Osteocyte (in vitro differentiated cells): ENCODE measurements at regions not wholly inside any gene's neighbourhood (a gene's known extent, or its start where the extent isn't known, plus 50 kb on each side); places are given as distances from the start of the nearest gene placed in this dataset.
A peak's percentile ranks its signal among the peaks of the same experiment; 100 is the strongest.

Source experiments
- DNase-seq: peaks from one replicate; pipeline ENCODE4 v3.0.0; 2021; ENCODE audit warnings: mixed read lengths; ENCODE audit not compliant: unreplicated experiment; ENCODE audit errors: extremely low spot score
- H3K27ac Mint-ChIP-seq: one replicate; pipeline ENCODE4 v1.8.0; 2021; ENCODE audit warnings: mild to moderate bottlenecking, mixed read lengths; ENCODE audit not compliant: unreplicated experiment
- H3K27me3 Mint-ChIP-seq: one replicate; pipeline ENCODE4 v1.8.0; 2021; ENCODE audit warnings: mixed read lengths; ENCODE audit not compliant: unreplicated experiment
- H3K36me3 Mint-ChIP-seq: one replicate; pipeline ENCODE4 v1.8.0; 2021; ENCODE audit warnings: mixed read lengths; ENCODE audit not compliant: unreplicated experiment
- H3K4me1 Mint-ChIP-seq: one replicate; pipeline ENCODE4 v1.8.0; 2021; ENCODE audit warnings: mixed read lengths; ENCODE audit not compliant: unreplicated experiment
- H3K4me3 Mint-ChIP-seq: one replicate; pipeline ENCODE4 v1.8.0; 2021; ENCODE audit warnings: mild to moderate bottlenecking, moderate library complexity, mixed read lengths; ENCODE audit not compliant: unreplicated experiment
- H3K9me3 Mint-ChIP-seq: one replicate; pipeline ENCODE4 v1.8.0; 2021; ENCODE audit warnings: mixed read lengths; ENCODE audit not compliant: unreplicated experiment
- CTCF ChIP-seq: fragments of 200-600 bp; sonication (generic); IDR thresholded peaks from 2 replicates; pipeline ENCODE4 v1.5.0; 2021; ENCODE audit warnings: antibody characterized with exemption, mild to moderate bottlenecking, moderate library complexity

GRCh38 chr1:232579958-232580941 is 49.7 kb downstream of the SIPA1L2 start:
- no peak for DNase-seq
- no peak overlapping the region for H3K4me3 Mint-ChIP-seq
- peaks cover 8% of the 10 kb centered on the region for H3K4me1 Mint-ChIP-seq
- H3K36me3 Mint-ChIP-seq = peaks cover 2% of the 10 kb centered on the region
- no peaks in the 10 kb centered on the region for H3K27me3 Mint-ChIP-seq
- H3K9me3 Mint-ChIP-seq = no peaks in the 10 kb centered on the region
- TF ChIP-seq CTCF = no peak
- H3K27ac Mint-ChIP-seq = no peak overlapping the region

DNA sequence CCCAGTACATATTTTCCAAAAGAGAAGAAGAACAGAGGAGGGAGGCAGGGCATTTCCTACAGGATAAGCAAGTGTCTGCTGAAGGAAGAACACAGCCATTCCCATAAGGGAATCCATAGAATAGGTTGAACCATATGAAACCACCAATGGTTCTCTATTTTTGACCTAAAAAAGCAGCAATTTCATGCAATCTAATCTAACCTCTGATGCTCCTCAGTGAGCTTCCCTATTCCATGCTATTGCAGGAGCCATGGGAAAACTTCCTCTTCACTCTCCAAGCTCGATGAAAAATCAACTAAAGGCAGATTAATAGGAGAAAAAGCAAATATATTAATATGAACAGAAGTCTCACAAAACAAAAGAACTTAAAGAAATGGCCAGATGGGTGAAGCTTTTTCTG is 50.5 kb downstream of the SIPA1L2 start:
- H3K36me3 Mint-ChIP-seq = peaks cover 2% of the 10 kb centered on the region
- no peaks in the 10 kb centered on the region for H3K9me3 Mint-ChIP-seq
- no peak overlapping the region for H3K27ac Mint-ChIP-seq
- H3K4me3 Mint-ChIP-seq = no peak overlapping the region
- no peak for TF ChIP-seq CTCF
- peaks cover 16% of the 10 kb centered on the region for H3K4me1 Mint-ChIP-seq
- no peaks in the 10 kb centered on the region for H3K27me3 Mint-ChIP-seq
- no peak for DNase-seq

DNA sequence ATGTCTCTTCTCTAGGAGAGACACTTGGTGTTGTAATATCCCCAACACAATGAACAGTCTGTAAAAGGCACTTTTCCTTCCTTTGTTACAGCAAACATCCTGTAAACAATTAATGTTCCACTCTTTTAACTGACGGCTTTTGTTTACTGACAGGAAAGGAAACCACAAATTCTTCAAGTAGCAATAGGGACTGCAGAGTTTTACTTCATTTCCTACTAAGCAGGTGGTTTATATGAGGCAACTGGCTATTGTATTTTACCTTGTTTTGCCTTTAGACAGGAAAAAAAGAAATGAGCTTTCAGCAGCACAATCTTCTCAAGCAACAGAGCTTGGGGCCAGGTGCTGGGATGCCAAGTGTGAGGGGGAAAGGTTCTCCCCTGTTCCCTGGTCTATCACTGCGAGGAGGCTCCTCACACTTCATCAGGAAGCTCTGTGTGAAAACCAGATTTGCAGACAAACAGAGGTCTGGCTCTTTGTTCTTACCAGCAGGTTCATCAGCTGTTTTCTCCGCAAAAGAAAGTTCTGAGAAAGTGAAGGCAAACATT is 51.2 kb downstream of the SIPA1L2 start:
- no peak for DNase-seq
- Mint-ChIP-seq H3K9me3 (no peaks in the 10 kb centered on the region), H3K27ac (no peak overlapping the region), H3K4me1 (peaks cover 21% of the 10 kb centered on the region), H3K36me3 (peaks cover 2% of the 10 kb centered on the region), H3K27me3 (no peaks in the 10 kb centered on the region), H3K4me3 (no peak overlapping the region)
- TF ChIP-seq CTCF = no peak

DNA sequence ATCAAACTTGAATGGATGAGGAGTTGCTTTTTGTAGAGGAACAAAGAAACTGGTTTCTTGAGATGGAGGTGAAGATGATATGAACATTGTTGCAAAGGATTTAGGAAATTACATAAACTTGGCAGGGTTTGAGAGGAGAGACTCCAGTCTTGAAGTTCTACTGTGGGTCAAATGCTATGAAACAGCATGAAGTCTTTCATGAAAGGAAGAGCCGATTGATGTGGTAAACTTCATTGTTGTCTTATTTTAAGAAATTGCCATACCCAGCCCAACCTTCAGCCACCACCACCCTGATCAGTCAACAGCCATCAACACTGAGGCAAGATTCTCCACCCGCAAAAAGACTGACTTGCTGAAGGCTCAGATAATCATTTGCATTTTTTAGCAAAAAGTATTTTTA is 52.2 kb downstream of the SIPA1L2 start:
- H3K27me3 Mint-ChIP-seq = no peaks in the 10 kb centered on the region
- peaks cover 2% of the 10 kb centered on the region for H3K36me3 Mint-ChIP-seq
- no peak for TF ChIP-seq CTCF
- H3K4me3 Mint-ChIP-seq = no peak overlapping the region
- no peaks in the 10 kb centered on the region for H3K9me3 Mint-ChIP-seq
- peaks cover 23% of the 10 kb centered on the region for H3K4me1 Mint-ChIP-seq
- no peak overlapping the region for H3K27ac Mint-ChIP-seq
- DNase-seq = no peak

- Mint-ChIP-seq H3K4me3 (no peak overlapping the region), H3K9me3 (no peaks in the 10 kb centered on the region), H3K27me3 (no peaks in the 10 kb centered on the region), H3K4me1 (peaks cover 23% of the 10 kb centered on the region), H3K27ac (peak overlapping the region; percentile 37), H3K36me3 (no peaks in the 10 kb centered on the region)
- no peak for TF ChIP-seq CTCF
- no peak for DNase-seq
Measured at GRCh38 chr1:232576537-232576936, 53.4 kb downstream of the SIPA1L2 start.
